ENCODE measurements at regions not wholly inside any gene's neighbourhood (a gene's known extent, or its start where the extent isn't known, plus 50 kb on each side); places are given as distances from the start of the nearest gene placed in this dataset.

DNA sequence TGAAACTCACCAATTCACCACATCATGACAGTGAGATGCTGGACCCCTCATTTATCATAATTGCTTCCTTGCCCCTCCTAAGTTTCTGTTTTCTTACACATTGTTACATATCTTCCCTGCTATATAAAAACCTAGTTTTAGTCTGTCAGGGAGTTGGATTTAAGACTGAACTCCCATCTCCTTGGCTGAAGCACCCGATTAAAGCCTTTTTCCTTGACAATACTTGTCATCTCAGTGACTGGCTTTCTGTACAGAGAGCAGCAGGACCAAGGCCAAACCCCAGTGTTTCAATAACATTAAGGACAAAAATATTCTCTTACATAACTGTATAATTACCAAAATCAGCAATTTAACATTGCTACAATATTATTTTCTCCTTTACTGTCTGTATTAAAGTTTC lies 928.4 kb downstream of the TMTC2 start:
- H3K4me2 ChIP-seq (ENCODE audit: control insufficient read depth, extremely low read depth, insufficient read depth, low read depth, low read length), result no peak overlapping the region
- dilution Hi-C loops (cut with MboI; ENCODE audit: extremely low pct_ligation_motif_present, low sequenced_read_pairs), result no loop called here
- no peaks in the 10 kb centered on the region for H3K79me2 ChIP-seq (ENCODE audit: control insufficient read depth, insufficient read depth, low read length)
- H3K36me3 ChIP-seq (ENCODE audit: control insufficient read depth in 2 of 2, extremely low read depth in 1 of 2, insufficient read depth in 2 of 2, low read length in 2 of 2), result no peaks in the 10 kb centered on the region
- H3K27ac ChIP-seq (ENCODE audit: control insufficient read depth, insufficient read depth, low read length), result no peak overlapping the region
- TF ChIP-seq EZH2 (IDR thresholded peaks at IDR 0.05; ENCODE audit: low read length), result no peak
- TF ChIP-seq, protein P1, sequence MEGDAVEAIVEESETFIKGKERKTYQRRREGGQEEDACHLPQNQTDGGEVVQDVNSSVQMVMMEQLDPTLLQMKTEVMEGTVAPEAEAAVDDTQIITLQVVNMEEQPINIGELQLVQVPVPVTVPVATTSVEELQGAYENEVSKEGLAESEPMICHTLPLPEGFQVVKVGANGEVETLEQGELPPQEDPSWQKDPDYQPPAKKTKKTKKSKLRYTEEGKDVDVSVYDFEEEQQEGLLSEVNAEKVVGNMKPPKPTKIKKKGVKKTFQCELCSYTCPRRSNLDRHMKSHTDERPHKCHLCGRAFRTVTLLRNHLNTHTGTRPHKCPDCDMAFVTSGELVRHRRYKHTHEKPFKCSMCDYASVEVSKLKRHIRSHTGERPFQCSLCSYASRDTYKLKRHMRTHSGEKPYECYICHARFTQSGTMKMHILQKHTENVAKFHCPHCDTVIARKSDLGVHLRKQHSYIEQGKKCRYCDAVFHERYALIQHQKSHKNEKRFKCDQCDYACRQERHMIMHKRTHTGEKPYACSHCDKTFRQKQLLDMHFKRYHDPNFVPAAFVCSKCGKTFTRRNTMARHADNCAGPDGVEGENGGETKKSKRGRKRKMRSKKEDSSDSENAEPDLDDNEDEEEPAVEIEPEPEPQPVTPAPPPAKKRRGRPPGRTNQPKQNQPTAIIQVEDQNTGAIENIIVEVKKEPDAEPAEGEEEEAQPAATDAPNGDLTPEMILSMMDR (optimal IDR thresholded peaks at IDR 0.05 in 1 of 3, IDR thresholded peaks at IDR 0.05 in 1 of 3, conservative IDR thresholded peaks at IDR 0.05 in 1 of 3; ENCODE audit: extremely low read depth in 1 of 3, insufficient read depth in 2 of 3, low read length in 3 of 3), result no peak
- no peaks in the 10 kb centered on the region for H3K9me1 ChIP-seq (ENCODE audit: control insufficient read depth, extremely low read depth, insufficient read depth, low read length)
- no peaks in the 10 kb centered on the region for H3K9me3 ChIP-seq (ENCODE audit: control insufficient read depth, low read depth, low read length)
- H3K4me1 ChIP-seq (ENCODE audit: control insufficient read depth, extremely low read depth, insufficient read depth, low read length), result no peaks in the 10 kb centered on the region
- H3K27me3 ChIP-seq (ENCODE audit: control insufficient read depth, extremely low read depth, insufficient read depth, low read length), result no peaks in the 10 kb centered on the region
- no peak overlapping the region for H2AFZ ChIP-seq (ENCODE audit: control insufficient read depth, low read length)
- no peak for FAIRE-seq
- no peak overlapping the region for H3K4me3 ChIP-seq (ENCODE audit: control insufficient read depth in 2 of 3, extremely low read depth in 1 of 3, insufficient read depth in 2 of 3, low read depth in 1 of 3, low read length in 3 of 3)
- no peaks in the 10 kb centered on the region for H4K20me1 ChIP-seq (ENCODE audit: control insufficient read depth, extremely low read depth, insufficient read depth, low read length)
- no peak overlapping the region for H3K9ac ChIP-seq (ENCODE audit: control insufficient read depth, extremely low read depth, insufficient read depth, low read length)
- no peak for DNase-seq (ENCODE audit: low read depth, low spot score)

DNA sequence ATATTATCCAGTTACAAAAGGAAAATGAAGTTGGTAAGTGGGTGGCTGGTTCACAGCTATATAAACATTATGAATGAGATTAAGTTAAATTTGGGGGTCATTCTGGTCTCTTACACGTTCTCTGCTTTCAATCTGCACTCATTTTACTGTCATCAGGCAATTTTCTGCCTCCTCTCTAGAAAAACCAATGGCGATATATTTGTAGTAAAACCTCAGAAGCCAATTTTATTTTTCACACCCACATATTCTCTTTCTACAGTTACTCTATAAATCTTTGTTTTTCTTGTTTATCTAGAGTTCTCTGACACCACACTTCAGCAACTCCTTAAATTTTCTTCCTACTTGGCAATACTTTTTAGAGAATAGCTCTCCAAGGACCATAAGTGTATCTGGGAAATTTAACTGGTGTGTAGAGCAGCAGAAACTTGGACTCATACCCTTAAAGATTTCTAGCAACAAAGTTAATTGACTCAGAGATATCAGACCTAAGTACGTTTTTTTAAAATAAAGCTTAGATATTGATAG lies 926.9 kb downstream of the TMTC2 start:
- Histone ChIP-seq H3K27ac (ENCODE audit: control insufficient read depth, insufficient read depth, low read length) (no peak overlapping the region), H3K4me3 (ENCODE audit: control insufficient read depth in 2 of 3, extremely low read depth in 1 of 3, insufficient read depth in 2 of 3, low read depth in 1 of 3, low read length in 3 of 3) (no peak overlapping the region), H3K36me3 (ENCODE audit: control insufficient read depth in 2 of 2, extremely low read depth in 1 of 2, insufficient read depth in 2 of 2, low read length in 2 of 2) (no peaks in the 10 kb centered on the region), H3K79me2 (ENCODE audit: control insufficient read depth, insufficient read depth, low read length) (no peaks in the 10 kb centered on the region), H3K9ac (ENCODE audit: control insufficient read depth, extremely low read depth, insufficient read depth, low read length) (no peak overlapping the region), H4K20me1 (ENCODE audit: control insufficient read depth, extremely low read depth, insufficient read depth, low read length) (no peaks in the 10 kb centered on the region), H3K4me2 (ENCODE audit: control insufficient read depth, extremely low read depth, insufficient read depth, low read depth, low read length) (no peak overlapping the region), H3K27me3 (ENCODE audit: control insufficient read depth, extremely low read depth, insufficient read depth, low read length) (no peaks in the 10 kb centered on the region), H3K9me1 (ENCODE audit: control insufficient read depth, extremely low read depth, insufficient read depth, low read length) (no peaks in the 10 kb centered on the region), H3K9me3 (ENCODE audit: control insufficient read depth, low read depth, low read length) (no peaks in the 10 kb centered on the region), H3K4me1 (ENCODE audit: control insufficient read depth, extremely low read depth, insufficient read depth, low read length) (no peaks in the 10 kb centered on the region), H2AFZ (ENCODE audit: control insufficient read depth, low read length) (no peak overlapping the region)
- dilution Hi-C loops (cut with MboI; ENCODE audit: extremely low pct_ligation_motif_present, low sequenced_read_pairs), result no loop called here
- DNase-seq (ENCODE audit: low read depth, low spot score), result no peak
- TF ChIP-seq, protein P1 (optimal IDR thresholded peaks at IDR 0.05 in 1 of 3, IDR thresholded peaks at IDR 0.05 in 1 of 3, conservative IDR thresholded peaks at IDR 0.05 in 1 of 3; ENCODE audit: extremely low read depth in 1 of 3, insufficient read depth in 2 of 3, low read length in 3 of 3), result no peak
- TF ChIP-seq EZH2 (IDR thresholded peaks at IDR 0.05; ENCODE audit: low read length), result no peak
- no peak for FAIRE-seq

All from keratinocyte (primary cell).